Parathyroid adenoma (tissue), 2 donors: ENCODE measurements at regions not wholly inside any gene's neighbourhood (a gene's known extent, or its start where the extent isn't known, plus 50 kb on each side); places are given as distances from the start of the nearest gene placed in this dataset.

Source experiments
- H2AFZ ChIP-seq: fragments of 300-600 bp; sonication (generic); one replicate; pipeline ENCODE4 v1.7.0; 2017; ENCODE audit warnings: antibody characterized with exemption, mild to moderate bottlenecking
- H3K27ac ChIP-seq: fragments of 300-600 bp; sonication (generic); one replicate; pipeline ENCODE4 v1.7.0; 2017
- H3K27me3 ChIP-seq: fragments of 300-600 bp; sonication (generic); one replicate; pipeline ENCODE4 v1.7.0; 2017; ENCODE audit warnings: low read length; ENCODE audit not compliant: control insufficient read depth, insufficient read depth
- H3K36me3 ChIP-seq: fragments of 300-600 bp; sonication (generic); one replicate; pipeline ENCODE4 v1.7.0; 2017; ENCODE audit warnings: low read length; ENCODE audit not compliant: control insufficient read depth, insufficient read depth
- H3K4me1 ChIP-seq: fragments of 300-600 bp; sonication (generic); one replicate; pipeline ENCODE4 v1.7.0; 2017; ENCODE audit warnings: control low read depth
- H3K4me2 ChIP-seq: fragments of 300-600 bp; sonication (generic); one replicate; pipeline ENCODE4 v1.7.0; 2017; ENCODE audit warnings: low read length
- H3K4me3 ChIP-seq: fragments of 300-600 bp; sonication (generic); one replicate; pipeline ENCODE4 v1.7.0; 2017; ENCODE audit warnings: low read depth, low read length
- H3K79me2 ChIP-seq: fragments of 300-600 bp; sonication (generic); one replicate; pipeline ENCODE4 v1.7.0; 2017; ENCODE audit warnings: control low read depth
- H3K9ac ChIP-seq: fragments of 300-600 bp; sonication (generic); one replicate; pipeline ENCODE4 v1.7.0; 2017; ENCODE audit warnings: mild to moderate bottlenecking
- H3K9me3 ChIP-seq: fragments of 300-600 bp; sonication (generic); one replicate; pipeline ENCODE4 v1.7.0; 2017; ENCODE audit warnings: low read length; ENCODE audit not compliant: control insufficient read depth
- TF ChIP-seq, protein P1 (sequence below): fragments of 300-600 bp; sonication (generic); IDR thresholded peaks from one replicate; pipeline ENCODE4 v1.7.0; 2017; ENCODE audit warnings: antibody characterized with exemption, mild to moderate bottlenecking
- donor health status: primary hyperparathyroidism.

DNA sequence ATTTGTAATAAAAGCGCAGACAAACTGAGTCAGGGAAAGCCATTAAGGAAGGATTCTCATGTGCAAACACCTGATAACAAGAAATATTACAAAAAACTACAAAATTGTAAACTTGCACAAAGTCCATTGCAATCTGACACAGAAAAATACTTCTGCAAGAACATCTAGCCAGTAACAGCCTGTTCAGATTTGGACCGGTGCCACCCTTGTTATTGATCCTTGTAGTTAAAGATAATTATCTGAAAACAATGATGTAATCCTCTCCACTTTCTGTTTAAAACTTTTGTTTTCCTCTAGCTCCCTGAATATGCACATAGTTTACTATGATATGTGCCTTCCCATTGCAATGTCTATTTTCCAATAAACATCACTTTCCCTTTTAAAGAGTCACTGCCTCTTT is 1090.2 kb downstream of the PLOD2 start:
- Histone ChIP-seq H3K4me3 (no peak overlapping the region), H3K4me2 (no peak overlapping the region), H3K9me3 (no peaks in the 10 kb centered on the region), H3K79me2 (no peaks in the 10 kb centered on the region), H3K27me3 (no peaks in the 10 kb centered on the region), H2AFZ (no peak overlapping the region), H3K4me1 (no peaks in the 10 kb centered on the region), H3K27ac (no peak overlapping the region), H3K9ac (no peak overlapping the region), H3K36me3 (no peaks in the 10 kb centered on the region)
- TF ChIP-seq, protein P1, sequence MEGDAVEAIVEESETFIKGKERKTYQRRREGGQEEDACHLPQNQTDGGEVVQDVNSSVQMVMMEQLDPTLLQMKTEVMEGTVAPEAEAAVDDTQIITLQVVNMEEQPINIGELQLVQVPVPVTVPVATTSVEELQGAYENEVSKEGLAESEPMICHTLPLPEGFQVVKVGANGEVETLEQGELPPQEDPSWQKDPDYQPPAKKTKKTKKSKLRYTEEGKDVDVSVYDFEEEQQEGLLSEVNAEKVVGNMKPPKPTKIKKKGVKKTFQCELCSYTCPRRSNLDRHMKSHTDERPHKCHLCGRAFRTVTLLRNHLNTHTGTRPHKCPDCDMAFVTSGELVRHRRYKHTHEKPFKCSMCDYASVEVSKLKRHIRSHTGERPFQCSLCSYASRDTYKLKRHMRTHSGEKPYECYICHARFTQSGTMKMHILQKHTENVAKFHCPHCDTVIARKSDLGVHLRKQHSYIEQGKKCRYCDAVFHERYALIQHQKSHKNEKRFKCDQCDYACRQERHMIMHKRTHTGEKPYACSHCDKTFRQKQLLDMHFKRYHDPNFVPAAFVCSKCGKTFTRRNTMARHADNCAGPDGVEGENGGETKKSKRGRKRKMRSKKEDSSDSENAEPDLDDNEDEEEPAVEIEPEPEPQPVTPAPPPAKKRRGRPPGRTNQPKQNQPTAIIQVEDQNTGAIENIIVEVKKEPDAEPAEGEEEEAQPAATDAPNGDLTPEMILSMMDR: no peak

DNA sequence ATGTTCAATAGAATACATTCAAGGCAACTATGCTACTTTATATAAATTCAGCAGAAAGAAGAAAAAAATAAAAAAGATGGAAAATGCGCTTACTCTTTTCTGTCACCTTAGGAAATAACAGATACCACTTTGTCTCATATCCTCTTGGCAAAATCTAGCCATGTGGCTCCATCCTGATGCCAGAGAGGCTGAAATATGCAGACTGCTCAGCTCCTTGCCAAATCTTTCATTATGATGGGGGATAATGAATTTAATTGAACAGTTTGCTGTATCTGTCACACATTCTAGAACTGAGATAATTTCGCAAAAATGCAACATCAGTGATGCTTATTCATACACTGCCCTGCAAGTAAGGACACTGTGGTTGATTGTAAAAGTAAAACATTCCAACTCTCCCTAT is 1081.5 kb downstream of the PLOD2 start:
- Histone ChIP-seq H3K4me3 (no peak overlapping the region), H2AFZ (no peak overlapping the region), H3K4me2 (no peak overlapping the region), H3K9me3 (no peaks in the 10 kb centered on the region), H3K79me2 (no peaks in the 10 kb centered on the region), H3K9ac (no peak overlapping the region), H3K4me1 (no peaks in the 10 kb centered on the region), H3K36me3 (no peaks in the 10 kb centered on the region), H3K27me3 (no peaks in the 10 kb centered on the region), H3K27ac (no peak overlapping the region)
- TF ChIP-seq, protein P1: no peak

DNA sequence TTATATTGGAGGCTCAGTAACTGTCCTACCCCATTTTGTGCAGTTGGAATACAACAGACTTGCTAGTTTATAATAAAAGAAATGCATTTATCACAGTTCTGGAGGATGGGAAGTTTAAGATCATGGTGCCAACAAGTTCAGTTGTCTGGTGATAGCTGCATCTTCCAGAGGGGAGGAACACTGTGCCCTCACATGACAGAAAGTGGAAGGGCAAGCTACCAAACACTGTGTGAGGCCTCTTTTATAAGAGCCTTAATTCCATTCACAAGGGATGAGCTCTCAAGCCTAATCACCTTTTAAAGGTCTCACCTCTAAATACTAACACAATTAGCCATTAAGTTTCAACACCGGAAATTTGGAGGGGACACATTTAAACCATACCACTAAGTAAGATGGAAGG is 1073.9 kb downstream of the PLOD2 start:
- Histone ChIP-seq H3K27ac (no peak overlapping the region), H2AFZ (no peak overlapping the region), H3K36me3 (no peaks in the 10 kb centered on the region), H3K4me2 (no peak overlapping the region), H3K9ac (no peak overlapping the region), H3K9me3 (no peaks in the 10 kb centered on the region), H3K79me2 (no peaks in the 10 kb centered on the region), H3K27me3 (no peaks in the 10 kb centered on the region), H3K4me3 (no peak overlapping the region), H3K4me1 (no peaks in the 10 kb centered on the region)
- TF ChIP-seq, protein P1: no peak

DNA sequence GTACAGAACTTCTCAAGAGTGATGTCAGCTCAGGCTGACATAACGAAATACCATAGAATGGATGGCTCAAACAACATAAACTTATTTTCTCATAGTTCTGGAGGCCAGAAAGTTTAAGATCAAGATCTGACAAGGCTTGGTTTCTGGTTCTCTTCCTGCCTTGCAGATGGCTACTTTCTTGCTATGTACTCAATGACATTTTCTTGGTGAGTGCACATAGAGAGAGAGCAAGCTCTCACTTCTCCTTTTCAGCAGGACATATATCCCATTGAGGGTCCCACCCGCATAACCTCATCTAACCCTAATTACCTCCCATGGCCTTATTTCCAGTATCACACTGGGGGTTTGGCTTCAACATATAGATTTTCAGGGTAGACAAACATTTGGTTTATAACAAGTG is 1072.1 kb downstream of the PLOD2 start:
- Histone ChIP-seq H3K27me3 (no peaks in the 10 kb centered on the region), H3K36me3 (no peaks in the 10 kb centered on the region), H3K79me2 (no peaks in the 10 kb centered on the region), H3K4me2 (no peak overlapping the region), H3K4me1 (no peaks in the 10 kb centered on the region), H3K9ac (no peak overlapping the region), H3K9me3 (no peaks in the 10 kb centered on the region), H3K27ac (no peak overlapping the region), H2AFZ (no peak overlapping the region), H3K4me3 (no peak overlapping the region)
- TF ChIP-seq, protein P1: no peak

DNA sequence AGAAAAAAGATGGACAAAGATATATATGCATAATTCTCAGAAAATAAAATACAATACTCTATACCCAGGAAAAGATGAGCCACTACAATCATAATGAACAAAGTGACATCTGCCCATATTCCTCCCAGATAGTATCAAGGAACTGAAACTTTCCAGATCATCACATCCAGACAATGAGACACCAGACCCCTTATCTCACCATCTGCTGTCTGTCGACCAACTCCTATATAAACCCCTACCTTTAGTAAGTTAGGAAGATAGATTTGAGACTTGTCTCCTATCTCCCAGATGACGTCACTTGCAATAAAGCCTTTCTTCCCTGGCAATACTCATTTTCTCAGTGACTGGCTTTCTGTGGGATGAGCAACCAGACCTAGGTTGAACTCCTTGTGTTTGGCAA is 1071.6 kb downstream of the PLOD2 start:
- H3K4me3 ChIP-seq: no peak overlapping the region
- H2AFZ ChIP-seq: no peak overlapping the region
- no peaks in the 10 kb centered on the region for H3K36me3 ChIP-seq
- no peaks in the 10 kb centered on the region for H3K9me3 ChIP-seq
- H3K4me2 ChIP-seq: no peak overlapping the region
- no peaks in the 10 kb centered on the region for H3K79me2 ChIP-seq
- no peak overlapping the region for H3K27ac ChIP-seq
- no peak overlapping the region for H3K9ac ChIP-seq
- TF ChIP-seq, protein P1: no peak
- H3K4me1 ChIP-seq: no peaks in the 10 kb centered on the region
- H3K27me3 ChIP-seq: no peaks in the 10 kb centered on the region
